ENCODE measurements at regions not wholly inside any gene's neighbourhood (a gene's known extent, or its start where the extent isn't known, plus 50 kb on each side); places are given as distances from the start of the nearest gene placed in this dataset.

DNA sequence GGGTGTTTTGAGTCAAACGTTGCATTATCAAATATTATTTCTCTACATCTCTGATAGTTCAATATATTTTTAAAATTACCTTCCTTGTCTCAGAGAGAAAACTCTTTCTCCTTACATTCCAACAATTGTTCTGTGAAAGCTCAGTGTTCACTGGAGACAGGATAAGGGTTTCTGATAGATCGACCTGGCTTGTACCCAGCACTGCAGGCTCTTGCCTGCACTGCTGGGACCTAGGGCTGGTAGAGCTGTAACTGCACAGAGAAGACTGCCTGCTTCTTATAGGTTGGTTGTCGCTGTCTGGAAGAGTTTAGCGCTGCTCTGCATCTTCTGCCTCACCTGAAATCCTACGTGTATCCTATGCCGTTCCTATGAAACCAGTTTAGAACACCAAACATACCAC lies 249.9 kb upstream of the LRTM1 start:
- H3K27ac ChIP-seq = no peak overlapping the region
- no peak overlapping the region for H3K4me3 ChIP-seq
- TF ChIP-seq, protein P1, sequence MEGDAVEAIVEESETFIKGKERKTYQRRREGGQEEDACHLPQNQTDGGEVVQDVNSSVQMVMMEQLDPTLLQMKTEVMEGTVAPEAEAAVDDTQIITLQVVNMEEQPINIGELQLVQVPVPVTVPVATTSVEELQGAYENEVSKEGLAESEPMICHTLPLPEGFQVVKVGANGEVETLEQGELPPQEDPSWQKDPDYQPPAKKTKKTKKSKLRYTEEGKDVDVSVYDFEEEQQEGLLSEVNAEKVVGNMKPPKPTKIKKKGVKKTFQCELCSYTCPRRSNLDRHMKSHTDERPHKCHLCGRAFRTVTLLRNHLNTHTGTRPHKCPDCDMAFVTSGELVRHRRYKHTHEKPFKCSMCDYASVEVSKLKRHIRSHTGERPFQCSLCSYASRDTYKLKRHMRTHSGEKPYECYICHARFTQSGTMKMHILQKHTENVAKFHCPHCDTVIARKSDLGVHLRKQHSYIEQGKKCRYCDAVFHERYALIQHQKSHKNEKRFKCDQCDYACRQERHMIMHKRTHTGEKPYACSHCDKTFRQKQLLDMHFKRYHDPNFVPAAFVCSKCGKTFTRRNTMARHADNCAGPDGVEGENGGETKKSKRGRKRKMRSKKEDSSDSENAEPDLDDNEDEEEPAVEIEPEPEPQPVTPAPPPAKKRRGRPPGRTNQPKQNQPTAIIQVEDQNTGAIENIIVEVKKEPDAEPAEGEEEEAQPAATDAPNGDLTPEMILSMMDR (IDR thresholded peaks at IDR 0.05) = no peak
- DNase-seq (ENCODE audit: low spot score) = no peak
- H3K4me1 ChIP-seq = no peaks in the 10 kb centered on the region
- H3K9me3 ChIP-seq = no peaks in the 10 kb centered on the region
- no peaks in the 10 kb centered on the region for H3K36me3 ChIP-seq
- no peaks in the 10 kb centered on the region for H3K27me3 ChIP-seq

DNA sequence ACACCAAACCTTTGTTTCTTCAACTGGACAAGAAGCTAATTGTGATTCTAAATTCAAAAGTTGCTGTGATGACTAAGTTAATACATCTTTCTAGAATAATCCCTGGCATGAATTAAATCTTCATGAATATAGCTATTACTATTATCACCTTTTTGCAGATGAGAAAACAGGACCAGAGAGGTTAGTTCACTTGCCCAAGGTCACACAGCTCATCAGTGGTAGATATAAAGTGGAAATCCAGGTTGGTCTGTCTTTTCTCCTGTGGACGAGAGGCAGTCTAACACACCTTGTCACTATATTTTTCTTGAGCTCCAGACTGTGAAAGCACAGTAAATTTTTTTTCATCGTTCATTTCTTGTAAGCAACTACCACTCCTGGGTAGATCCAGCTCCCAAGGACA lies 247.6 kb upstream of the LRTM1 start:
- Histone ChIP-seq H3K4me3 (no peak overlapping the region), H3K4me1 (no peaks in the 10 kb centered on the region), H3K36me3 (no peaks in the 10 kb centered on the region), H3K27me3 (no peaks in the 10 kb centered on the region), H3K27ac (no peak overlapping the region), H3K9me3 (peaks cover 0 to 7% of the 10 kb centered on the region in 2 donors)
- DNase-seq (ENCODE audit: low spot score) = no peak
- TF ChIP-seq, protein P1 (IDR thresholded peaks at IDR 0.05) = no peak

DNA sequence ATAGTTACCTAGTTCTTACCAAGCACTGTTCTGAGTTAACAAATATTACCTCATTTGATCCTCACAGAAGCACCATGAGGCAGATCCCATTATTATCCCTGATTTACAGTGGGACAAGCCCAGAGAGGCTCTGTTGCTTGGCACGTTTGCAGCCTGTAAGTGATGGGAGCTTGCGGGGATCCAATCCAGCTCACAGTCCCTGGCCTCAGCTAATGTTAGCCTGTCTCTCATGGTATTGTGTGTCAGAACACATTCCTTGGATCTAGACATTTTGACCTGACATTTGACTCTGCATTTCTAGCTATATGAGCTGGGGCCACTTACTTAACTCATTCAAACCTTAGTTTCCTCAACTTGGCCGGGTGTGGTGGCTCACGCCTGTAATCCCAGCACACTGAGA lies 246.9 kb upstream of the LRTM1 start:
- Histone ChIP-seq H3K27me3 (no peaks in the 10 kb centered on the region), H3K9me3 (peaks cover 0 to 7% of the 10 kb centered on the region in 2 donors)

DNA sequence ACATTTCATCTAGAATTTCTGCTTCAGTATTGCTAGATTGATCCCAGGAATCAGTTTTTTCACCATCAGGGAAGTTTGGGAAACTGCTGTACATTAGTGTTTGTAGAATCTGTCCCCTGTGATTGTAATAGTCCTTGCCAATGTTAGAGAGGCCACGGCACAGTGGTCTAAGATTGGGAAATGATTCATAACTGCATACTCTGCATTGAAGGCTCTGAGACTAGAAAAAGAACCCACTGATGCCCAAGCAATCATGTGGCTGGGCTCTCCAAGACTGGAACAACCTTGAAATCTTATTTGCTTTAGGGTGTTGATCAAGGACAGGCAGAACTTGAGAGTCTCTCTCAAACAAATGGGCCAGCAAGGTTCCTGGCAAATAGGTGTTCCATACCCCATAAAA lies 245.6 kb upstream of the LRTM1 start:
- H3K27ac ChIP-seq = no peak overlapping the region
- no peaks in the 10 kb centered on the region for H3K36me3 ChIP-seq
- no peak for DNase-seq (ENCODE audit: low spot score)
- H3K9me3 ChIP-seq = peaks cover 0 to 7% of the 10 kb centered on the region in 2 donors
- H3K4me3 ChIP-seq = no peak overlapping the region
- H3K4me1 ChIP-seq = no peaks in the 10 kb centered on the region
- TF ChIP-seq, protein P1 (IDR thresholded peaks at IDR 0.05) = no peak
- H3K27me3 ChIP-seq = no peaks in the 10 kb centered on the region

More for the DNA sequence above, 246.9 kb upstream of the LRTM1 start:
- Histone ChIP-seq H3K36me3 (no peaks in the 10 kb centered on the region), H3K27ac (no peak overlapping the region), H3K4me1 (no peaks in the 10 kb centered on the region), H3K4me3 (no peak overlapping the region)
- no peak for DNase-seq (ENCODE audit: low spot score)
- TF ChIP-seq, protein P1 (IDR thresholded peaks at IDR 0.05) = no peak

DNA sequence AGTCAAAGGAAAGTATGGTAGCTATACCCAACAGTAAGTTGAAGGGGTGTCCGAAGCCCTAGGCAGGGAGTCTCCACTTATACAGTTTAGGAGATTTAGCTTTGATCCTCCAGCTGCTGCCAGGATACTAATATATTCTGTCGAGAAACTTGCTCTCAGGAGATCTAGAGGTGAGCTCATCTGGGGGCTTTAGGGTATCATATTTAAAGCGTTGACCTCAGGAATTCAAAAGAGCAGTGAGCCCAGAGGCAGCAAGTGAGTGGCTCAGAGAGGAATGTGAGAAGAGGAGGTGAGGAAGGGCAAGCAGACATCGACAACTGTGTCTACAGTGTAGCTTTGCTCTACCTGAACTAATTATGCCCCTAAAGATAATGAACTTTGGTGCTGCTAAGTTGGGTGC lies 245.1 kb upstream of the LRTM1 start:
- DNase-seq (ENCODE audit: low spot score) = no peak
- Histone ChIP-seq H3K27me3 (no peaks in the 10 kb centered on the region), H3K36me3 (no peaks in the 10 kb centered on the region), H3K4me3 (no peak overlapping the region), H3K4me1 (no peaks in the 10 kb centered on the region), H3K27ac (no peak overlapping the region), H3K9me3 (peaks cover 0 to 7% of the 10 kb centered on the region in 2 donors)
- TF ChIP-seq, protein P1 (IDR thresholded peaks at IDR 0.05) = no peak

DNA sequence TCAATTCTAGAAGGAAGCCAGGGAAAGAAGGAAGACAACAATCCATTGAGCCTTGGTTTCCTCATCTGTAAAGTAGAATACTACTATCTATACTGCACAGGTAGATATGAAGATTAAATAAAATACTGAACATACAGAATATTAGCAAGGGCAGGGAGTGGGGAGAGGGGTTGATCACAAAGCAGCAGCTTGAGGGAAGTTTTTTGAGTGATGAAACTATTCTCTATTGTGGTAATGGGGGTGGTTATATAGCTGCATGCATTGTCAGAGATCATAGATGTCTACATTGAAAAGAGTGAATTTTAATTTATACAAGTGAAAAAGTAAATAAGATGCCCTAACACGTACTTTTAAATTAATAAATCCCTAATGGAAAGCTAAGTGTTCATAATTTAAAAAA lies 242.6 kb upstream of the LRTM1 start:
- Histone ChIP-seq H3K4me3 (no peak overlapping the region), H3K36me3 (no peaks in the 10 kb centered on the region), H3K9me3 (peaks cover 0 to 7% of the 10 kb centered on the region in 2 donors), H3K27me3 (no peaks in the 10 kb centered on the region), H3K27ac (no peak overlapping the region), H3K4me1 (no peaks in the 10 kb centered on the region)
- TF ChIP-seq, protein P1 (IDR thresholded peaks at IDR 0.05) = no peak
- DNase-seq (ENCODE audit: low spot score) = no peak

All from right atrium auricular region (tissue), 2 donors.